OCI-LY3 (cell line): ENCODE measurements at regions not wholly inside any gene's neighbourhood (a gene's known extent, or its start where the extent isn't known, plus 50 kb on each side); places are given as distances from the start of the nearest gene placed in this dataset.

ENCODE experiments used
- H2AFZ ChIP-seq: fragments of 200-600, 300-600 bp; shearing (Covaris generic); 2 replicates; pipeline ENCODE4 v1.6.0; 2014; ENCODE audit warnings: antibody characterized with exemption, low read depth, low read length
- H3K27ac ChIP-seq: fragments of 200-600, 300-600 bp; sonication (generic); 2 replicates; pipeline ENCODE4 v1.5.1; 2014; ENCODE audit warnings: mild to moderate bottlenecking, low read length, moderate library complexity, mixed read lengths
- H3K27me3 ChIP-seq: fragments of 200-600, 300-600 bp; sonication (generic); 2 replicates; pipeline ENCODE4 v1.6.1; 2014; ENCODE audit warnings: low read depth, low read length, mixed read lengths
- H3K36me3 ChIP-seq: fragments of 200-600, 300-600 bp; sonication (generic); replicated peaks from 2 replicates; pipeline ENCODE3; 2014; ENCODE audit warnings: low read depth, low read length, mixed read lengths
- H3K4me1 ChIP-seq: fragments of 300-600, 200-600 bp; sonication (generic); 2 replicates; pipeline ENCODE4 v1.6.1; 2014; ENCODE audit warnings: low read length, mixed read lengths
- H3K4me2 ChIP-seq: fragments of 200-600, 300-600 bp; sonication (generic); 2 replicates; pipeline ENCODE4 v1.6.1; 2014; ENCODE audit warnings: low read length, mixed read lengths
- H3K4me3 ChIP-seq: fragments of 300-600, 200-600 bp; sonication (generic); 2 replicates; pipeline ENCODE4 v1.5.1; 2014; ENCODE audit warnings: antibody characterized with exemption, mild to moderate bottlenecking, low read length, moderate library complexity
- H3K79me2 ChIP-seq: fragments of 300-600, 200-600 bp; shearing (Covaris generic); 2 replicates; pipeline ENCODE4 v1.6.1; 2014; ENCODE audit warnings: mild to moderate bottlenecking, low read length, mixed read lengths
- H3K9ac ChIP-seq: fragments of 300-600, 200-600 bp; shearing (Covaris generic); 2 replicates; pipeline ENCODE4 v1.6.0; 2014; ENCODE audit warnings: mild to moderate bottlenecking, low read length, moderate library complexity
- H3K9me3 ChIP-seq: fragments of 200-600, 300-600 bp; shearing (Covaris generic); 2 replicates; pipeline ENCODE4 v1.6.1; 2014; ENCODE audit warnings: low read length, mixed read lengths; ENCODE audit not compliant: insufficient read depth
- H4K20me1 ChIP-seq: fragments of 200-600, 300-600 bp; sonication (generic); 2 replicates; pipeline ENCODE4 v1.6.1; 2016; ENCODE audit warnings: low read length, mixed read lengths; ENCODE audit not compliant: insufficient read depth
- EZH2phosphoT487 ChIP-seq: fragments of 200-600 bp; shearing (Covaris generic); IDR thresholded peaks from 2 replicates; pipeline ENCODE4 v1.6.1; 2018; ENCODE audit warnings: antibody characterized with exemption, mixed run types, low read depth
- TF ChIP-seq, protein P1 (sequence below): fragments of 200-600, 300-600 bp; sonication (generic); IDR thresholded peaks from 2 replicates; pipeline ENCODE4 v1.5.1; 2014; ENCODE audit warnings: antibody characterized with exemption, low read length, low read depth

DNA sequence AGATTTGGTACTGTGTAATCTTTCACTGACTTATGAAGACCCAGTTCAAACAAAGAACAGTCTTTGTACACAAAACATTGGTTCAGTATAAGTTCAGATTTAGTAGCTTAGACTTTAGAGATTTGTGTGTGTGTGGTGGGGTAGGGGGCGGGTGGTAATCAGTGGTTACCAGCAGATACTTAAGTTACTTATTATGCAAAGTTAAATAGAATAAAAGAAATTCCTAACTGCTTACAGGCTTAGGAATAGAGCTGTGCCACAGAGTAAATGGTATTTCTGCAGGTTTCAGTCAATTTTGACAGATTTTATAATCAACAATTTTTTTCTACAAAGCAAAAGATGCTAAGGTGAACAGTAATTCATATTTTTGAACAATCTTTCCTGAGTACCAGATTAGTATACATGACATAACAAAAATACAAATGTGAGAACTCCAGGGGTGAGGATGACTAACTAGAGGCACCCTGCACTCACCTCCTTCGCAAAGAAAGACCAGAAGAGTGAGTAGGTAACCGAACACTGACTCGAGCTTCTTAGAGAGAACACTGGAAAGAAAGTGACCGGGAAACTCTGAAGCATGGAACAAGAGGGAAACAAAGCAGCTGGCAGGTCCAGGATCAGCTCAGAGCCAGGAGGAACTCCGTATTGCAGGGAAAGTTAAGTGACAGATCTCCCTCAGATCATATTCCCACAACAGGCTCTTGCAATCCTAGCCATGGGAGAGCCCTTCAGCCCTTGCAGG, 560.6 kb downstream of the COL12A1 start:
- Histone ChIP-seq H4K20me1 (no peaks in the 10 kb centered on the region), H3K9ac (no peak overlapping the region), H3K4me2 (no peak overlapping the region), H3K4me1 (no peaks in the 10 kb centered on the region), H3K36me3 (no peaks in the 10 kb centered on the region), H3K27me3 (no peaks in the 10 kb centered on the region), H2AFZ (no peak overlapping the region), H3K9me3 (no peaks in the 10 kb centered on the region), H3K4me3 (no peak overlapping the region), H3K79me2 (no peaks in the 10 kb centered on the region), H3K27ac (no peak overlapping the region)
- TF ChIP-seq, protein P1, sequence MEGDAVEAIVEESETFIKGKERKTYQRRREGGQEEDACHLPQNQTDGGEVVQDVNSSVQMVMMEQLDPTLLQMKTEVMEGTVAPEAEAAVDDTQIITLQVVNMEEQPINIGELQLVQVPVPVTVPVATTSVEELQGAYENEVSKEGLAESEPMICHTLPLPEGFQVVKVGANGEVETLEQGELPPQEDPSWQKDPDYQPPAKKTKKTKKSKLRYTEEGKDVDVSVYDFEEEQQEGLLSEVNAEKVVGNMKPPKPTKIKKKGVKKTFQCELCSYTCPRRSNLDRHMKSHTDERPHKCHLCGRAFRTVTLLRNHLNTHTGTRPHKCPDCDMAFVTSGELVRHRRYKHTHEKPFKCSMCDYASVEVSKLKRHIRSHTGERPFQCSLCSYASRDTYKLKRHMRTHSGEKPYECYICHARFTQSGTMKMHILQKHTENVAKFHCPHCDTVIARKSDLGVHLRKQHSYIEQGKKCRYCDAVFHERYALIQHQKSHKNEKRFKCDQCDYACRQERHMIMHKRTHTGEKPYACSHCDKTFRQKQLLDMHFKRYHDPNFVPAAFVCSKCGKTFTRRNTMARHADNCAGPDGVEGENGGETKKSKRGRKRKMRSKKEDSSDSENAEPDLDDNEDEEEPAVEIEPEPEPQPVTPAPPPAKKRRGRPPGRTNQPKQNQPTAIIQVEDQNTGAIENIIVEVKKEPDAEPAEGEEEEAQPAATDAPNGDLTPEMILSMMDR, result no peak
- no peak for TF ChIP-seq EZH2phosphoT487

DNA sequence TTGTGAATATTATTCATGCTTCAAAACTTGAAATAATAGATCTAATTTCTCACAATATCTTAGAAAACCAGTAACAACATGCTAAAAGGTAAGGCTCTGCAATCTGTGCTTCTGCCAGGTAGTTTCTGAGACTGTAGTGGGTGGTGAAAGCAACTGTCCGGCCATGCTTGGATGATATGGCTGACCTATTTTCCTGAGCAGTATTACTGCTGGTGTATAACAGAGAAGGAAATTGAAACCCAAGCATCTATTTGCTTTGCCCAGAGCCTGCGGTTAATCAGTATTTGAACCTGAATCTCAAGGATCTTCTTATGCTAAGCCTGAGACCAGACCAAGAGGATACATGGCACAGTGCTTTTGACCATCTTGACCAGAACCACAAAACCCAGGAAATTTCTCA, 563.8 kb downstream of the COL12A1 start:
- no peak for TF ChIP-seq EZH2phosphoT487
- TF ChIP-seq, protein P1, result no peak
- no peaks in the 10 kb centered on the region for H4K20me1 ChIP-seq
- H3K27me3 ChIP-seq, result no peaks in the 10 kb centered on the region
- no peak overlapping the region for H3K27ac ChIP-seq
- no peaks in the 10 kb centered on the region for H3K4me1 ChIP-seq
- H3K9ac ChIP-seq, result no peak overlapping the region
- no peaks in the 10 kb centered on the region for H3K79me2 ChIP-seq
- no peaks in the 10 kb centered on the region for H3K9me3 ChIP-seq
- H3K4me3 ChIP-seq, result no peak overlapping the region
- H3K36me3 ChIP-seq, result no peaks in the 10 kb centered on the region
- no peak overlapping the region for H3K4me2 ChIP-seq
- no peak overlapping the region for H2AFZ ChIP-seq

DNA sequence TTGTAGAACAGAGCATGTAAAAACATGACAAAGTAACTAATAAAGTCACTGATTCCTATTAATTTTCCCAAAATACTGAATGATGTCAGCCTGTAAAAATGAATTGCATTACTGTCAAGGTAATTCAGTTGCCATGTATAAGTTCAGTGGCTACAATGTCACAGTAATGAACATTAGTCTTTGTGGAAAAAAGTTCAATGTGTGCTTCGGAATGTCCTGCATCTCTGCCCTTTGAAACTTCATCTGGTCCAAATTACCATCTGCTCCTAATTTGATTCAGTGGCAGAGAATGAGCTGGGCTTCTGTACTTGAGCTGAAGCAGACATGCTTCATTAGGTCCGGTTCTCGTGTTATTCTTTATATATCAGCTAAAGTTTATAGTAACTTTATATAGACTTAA, 567.4 kb downstream of the COL12A1 start:
- no peak for TF ChIP-seq EZH2phosphoT487
- TF ChIP-seq, protein P1, result no peak
- no peaks in the 10 kb centered on the region for H3K79me2 ChIP-seq
- no peaks in the 10 kb centered on the region for H3K9me3 ChIP-seq
- H2AFZ ChIP-seq, result no peak overlapping the region
- H3K4me3 ChIP-seq, result no peak overlapping the region
- H3K36me3 ChIP-seq, result no peaks in the 10 kb centered on the region
- no peaks in the 10 kb centered on the region for H3K27me3 ChIP-seq
- no peaks in the 10 kb centered on the region for H4K20me1 ChIP-seq
- no peaks in the 10 kb centered on the region for H3K4me1 ChIP-seq
- H3K4me2 ChIP-seq, result no peak overlapping the region
- no peak overlapping the region for H3K27ac ChIP-seq
- H3K9ac ChIP-seq, result no peak overlapping the region

DNA sequence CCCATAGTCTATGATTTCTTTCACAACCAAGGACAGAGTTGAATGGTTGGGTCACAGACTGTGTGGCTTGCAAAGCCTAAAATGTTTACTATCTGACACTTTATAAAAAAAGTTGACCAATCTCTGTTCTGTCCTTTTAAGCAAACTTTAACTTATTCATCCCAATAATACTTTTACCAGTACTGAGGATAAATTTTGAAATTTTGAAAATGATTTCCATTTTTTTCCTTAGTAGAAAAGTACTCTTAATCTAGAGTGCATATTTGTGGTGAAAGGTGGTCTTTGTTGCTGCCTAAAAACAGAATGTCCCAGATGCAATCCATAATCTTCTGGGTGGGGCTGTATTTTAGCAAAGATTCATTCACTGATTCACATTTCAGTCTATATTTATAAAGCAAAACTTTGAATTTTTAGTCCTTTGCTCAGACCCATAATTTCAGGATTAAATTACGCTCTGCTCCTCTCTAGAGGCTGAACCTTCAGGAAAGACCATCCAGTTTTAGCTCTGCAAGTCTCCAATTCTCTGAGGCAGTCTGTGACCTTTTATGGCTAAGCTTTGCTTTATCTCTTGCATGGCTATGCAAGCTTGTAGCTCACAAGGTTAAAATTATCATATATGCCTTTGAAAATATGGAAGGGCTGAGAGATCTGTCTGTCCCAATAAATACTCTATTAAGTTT, 573.5 kb downstream of the COL12A1 start:
- H3K9ac ChIP-seq, result no peak overlapping the region
- no peak overlapping the region for H3K4me3 ChIP-seq
- no peaks in the 10 kb centered on the region for H3K27me3 ChIP-seq
- no peak overlapping the region for H2AFZ ChIP-seq
- no peak overlapping the region for H3K4me2 ChIP-seq
- H4K20me1 ChIP-seq, result no peaks in the 10 kb centered on the region
- H3K27ac ChIP-seq, result no peak overlapping the region
- H3K36me3 ChIP-seq, result no peaks in the 10 kb centered on the region
- H3K4me1 ChIP-seq, result no peaks in the 10 kb centered on the region
- H3K79me2 ChIP-seq, result no peaks in the 10 kb centered on the region
- TF ChIP-seq, protein P1, result no peak
- TF ChIP-seq EZH2phosphoT487, result no peak
- H3K9me3 ChIP-seq, result no peaks in the 10 kb centered on the region
